ENCODE measurements at regions not wholly inside any gene's neighbourhood (a gene's known extent, or its start where the extent isn't known, plus 50 kb on each side); places are given as distances from the start of the nearest gene placed in this dataset.

GRCh38 chr1:221166559-221167318, 287.5 kb downstream of the HLX start:
- no peak overlapping the region for H3K9ac ChIP-seq (ENCODE audit: low read depth in 1 of 2, low read length in 2 of 2)
- H3K36me3 ChIP-seq (ENCODE audit: control insufficient read depth in 2 of 2, insufficient read depth in 2 of 2, low read length in 2 of 2): no peaks in the 10 kb centered on the region
- H3K4me3 ChIP-seq (ENCODE audit: low read length in 2 of 2): no peak overlapping the region
- H3K27me3 ChIP-seq (ENCODE audit: control insufficient read depth in 2 of 2, insufficient read depth in 2 of 2, low read length in 2 of 2): no peaks in the 10 kb centered on the region
- no peaks in the 10 kb centered on the region for H3K9me3 ChIP-seq (ENCODE audit: control insufficient read depth in 2 of 2, low read length in 2 of 2)
- no peak overlapping the region for H3K27ac ChIP-seq (ENCODE audit: low read depth in 2 of 2, low read length in 2 of 2)
- peaks cover 0 to 4% of the 10 kb centered on the region in 2 donors for H3K4me1 ChIP-seq (ENCODE audit: control insufficient read depth in 2 of 2, insufficient read depth in 2 of 2, low read length in 2 of 2)

DNA sequence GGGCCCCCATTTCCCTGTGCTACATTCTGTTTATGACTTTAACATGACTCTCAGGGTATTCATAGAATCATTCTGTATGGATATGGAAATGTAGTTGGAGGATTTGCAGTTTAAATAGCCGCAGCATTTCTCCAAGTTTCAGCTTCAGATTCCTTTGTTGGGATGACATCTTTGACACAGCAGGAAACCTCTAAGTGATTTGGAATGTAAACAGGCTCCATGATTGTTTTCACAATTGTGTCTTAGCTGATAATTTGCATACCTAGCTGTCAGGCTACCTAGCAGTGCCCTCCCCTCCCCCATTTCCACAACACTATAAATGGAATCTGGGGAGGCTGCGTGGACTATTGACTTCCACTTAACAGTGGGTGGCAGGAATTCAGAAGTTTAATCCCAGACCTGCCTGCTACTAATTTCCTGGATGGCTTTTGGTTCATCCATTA, 290.2 kb downstream of the HLX start:
- Histone ChIP-seq H3K27ac (ENCODE audit: low read depth in 2 of 2, low read length in 2 of 2) (no peak overlapping the region), H3K9ac (ENCODE audit: low read depth in 1 of 2, low read length in 2 of 2) (no peak overlapping the region)

GRCh38 chr1:221170171-221170570, 290.9 kb downstream of the HLX start:
- H3K9ac ChIP-seq (ENCODE audit: low read depth in 1 of 2, low read length in 2 of 2): no peak overlapping the region
- H3K4me1 ChIP-seq (ENCODE audit: control insufficient read depth in 2 of 2, insufficient read depth in 2 of 2, low read length in 2 of 2): no peaks in the 10 kb centered on the region
- H3K27me3 ChIP-seq (ENCODE audit: control insufficient read depth in 2 of 2, insufficient read depth in 2 of 2, low read length in 2 of 2): no peaks in the 10 kb centered on the region
- no peaks in the 10 kb centered on the region for H3K9me3 ChIP-seq (ENCODE audit: control insufficient read depth in 2 of 2, low read length in 2 of 2)
- H3K4me3 ChIP-seq (ENCODE audit: low read length in 2 of 2): no peak overlapping the region
- H3K27ac ChIP-seq (ENCODE audit: low read depth in 2 of 2, low read length in 2 of 2): no peak overlapping the region
- no peaks in the 10 kb centered on the region for H3K36me3 ChIP-seq (ENCODE audit: control insufficient read depth in 2 of 2, insufficient read depth in 2 of 2, low read length in 2 of 2)

More for the DNA sequence above, 290.2 kb downstream of the HLX start:
- Histone ChIP-seq H3K36me3 (ENCODE audit: control insufficient read depth in 2 of 2, insufficient read depth in 2 of 2, low read length in 2 of 2) (no peaks in the 10 kb centered on the region), H3K27me3 (ENCODE audit: control insufficient read depth in 2 of 2, insufficient read depth in 2 of 2, low read length in 2 of 2) (no peaks in the 10 kb centered on the region), H3K4me3 (ENCODE audit: low read length in 2 of 2) (no peak overlapping the region), H3K4me1 (ENCODE audit: control insufficient read depth in 2 of 2, insufficient read depth in 2 of 2, low read length in 2 of 2) (no peaks in the 10 kb centered on the region), H3K9me3 (ENCODE audit: control insufficient read depth in 2 of 2, low read length in 2 of 2) (no peaks in the 10 kb centered on the region)

DNA sequence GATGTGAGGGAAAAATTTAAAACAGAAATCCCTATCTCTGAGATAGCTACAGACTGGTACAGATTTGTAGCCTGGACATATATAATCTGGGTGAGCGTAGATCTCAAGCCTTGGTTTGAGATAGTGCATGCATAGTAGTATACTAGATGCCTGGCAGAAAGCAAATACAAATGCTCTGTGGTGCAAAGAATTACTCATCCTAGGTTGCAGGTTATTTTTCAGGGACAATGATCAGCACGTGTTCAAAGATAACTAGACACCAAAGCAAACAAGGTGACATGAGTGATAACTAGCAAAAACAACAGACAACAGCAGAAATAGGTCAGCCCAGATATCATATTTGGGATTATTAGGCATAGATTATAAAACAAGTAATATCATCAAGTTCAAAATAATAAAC, 292.5 kb downstream of the HLX start:
- no peaks in the 10 kb centered on the region for H3K4me1 ChIP-seq (ENCODE audit: control insufficient read depth in 2 of 2, insufficient read depth in 2 of 2, low read length in 2 of 2)
- H3K27me3 ChIP-seq (ENCODE audit: control insufficient read depth in 2 of 2, insufficient read depth in 2 of 2, low read length in 2 of 2): no peaks in the 10 kb centered on the region
- H3K9ac ChIP-seq (ENCODE audit: low read depth in 1 of 2, low read length in 2 of 2): no peak overlapping the region
- no peak overlapping the region for H3K4me3 ChIP-seq (ENCODE audit: low read length in 2 of 2)
- no peaks in the 10 kb centered on the region for H3K9me3 ChIP-seq (ENCODE audit: control insufficient read depth in 2 of 2, low read length in 2 of 2)
- no peak overlapping the region for H3K27ac ChIP-seq (ENCODE audit: low read depth in 2 of 2, low read length in 2 of 2)
- H3K36me3 ChIP-seq (ENCODE audit: control insufficient read depth in 2 of 2, insufficient read depth in 2 of 2, low read length in 2 of 2): no peaks in the 10 kb centered on the region

- Histone ChIP-seq H3K9me3 (ENCODE audit: control insufficient read depth in 2 of 2, low read length in 2 of 2) (no peaks in the 10 kb centered on the region), H3K27ac (ENCODE audit: low read depth in 2 of 2, low read length in 2 of 2) (no peak overlapping the region)
Observed at GRCh38 chr1:221172841-221173240, 293.6 kb downstream of the HLX start.

DNA sequence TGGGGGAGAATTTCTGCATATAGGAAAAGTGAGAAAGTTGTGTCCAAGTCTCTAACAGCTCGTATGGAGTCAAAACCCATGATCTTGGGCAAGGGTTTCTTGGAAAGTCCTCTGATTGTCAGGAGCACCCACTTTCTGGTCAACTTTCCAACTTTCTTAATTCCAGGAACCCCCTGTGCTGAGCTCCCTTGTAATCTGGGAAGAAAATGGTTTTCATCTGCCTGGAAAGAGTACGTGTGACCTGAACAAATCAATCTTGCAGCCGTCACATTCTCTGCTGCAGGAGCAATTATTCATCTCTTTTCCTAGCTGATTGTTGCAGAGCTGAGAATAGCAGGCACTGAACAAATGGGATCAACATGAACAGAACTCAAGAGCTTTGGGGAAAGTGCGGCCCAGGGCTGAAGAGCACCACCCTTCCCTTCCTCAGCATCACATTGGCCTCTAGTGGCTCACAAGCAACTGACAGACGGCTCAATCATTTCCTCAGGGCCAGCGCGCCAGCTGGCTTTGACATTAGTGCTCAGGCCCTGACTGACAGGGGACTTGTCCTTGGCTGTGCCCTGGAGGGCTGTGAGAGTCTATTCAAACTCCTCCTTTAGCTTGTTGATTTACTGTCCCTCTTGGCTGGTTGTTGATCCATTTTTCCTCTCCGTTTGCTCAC, 295.2 kb downstream of the HLX start:
- Histone ChIP-seq H3K4me1 (ENCODE audit: control insufficient read depth in 2 of 2, insufficient read depth in 2 of 2, low read length in 2 of 2) (no peaks in the 10 kb centered on the region), H3K4me3 (ENCODE audit: low read length in 2 of 2) (no peak overlapping the region), H3K9ac (ENCODE audit: low read depth in 1 of 2, low read length in 2 of 2) (no peak overlapping the region), H3K27me3 (ENCODE audit: control insufficient read depth in 2 of 2, insufficient read depth in 2 of 2, low read length in 2 of 2) (no peaks in the 10 kb centered on the region), H3K36me3 (ENCODE audit: control insufficient read depth in 2 of 2, insufficient read depth in 2 of 2, low read length in 2 of 2) (no peaks in the 10 kb centered on the region), H3K27ac (ENCODE audit: low read depth in 2 of 2, low read length in 2 of 2) (no peak overlapping the region), H3K9me3 (ENCODE audit: control insufficient read depth in 2 of 2, low read length in 2 of 2) (no peaks in the 10 kb centered on the region)

More at GRCh38 chr1:221172841-221173240, 293.6 kb downstream of the HLX start:
- Histone ChIP-seq H3K9ac (ENCODE audit: low read depth in 1 of 2, low read length in 2 of 2) (no peak overlapping the region), H3K27me3 (ENCODE audit: control insufficient read depth in 2 of 2, insufficient read depth in 2 of 2, low read length in 2 of 2) (no peaks in the 10 kb centered on the region), H3K36me3 (ENCODE audit: control insufficient read depth in 2 of 2, insufficient read depth in 2 of 2, low read length in 2 of 2) (no peaks in the 10 kb centered on the region), H3K4me3 (ENCODE audit: low read length in 2 of 2) (no peak overlapping the region), H3K4me1 (ENCODE audit: control insufficient read depth in 2 of 2, insufficient read depth in 2 of 2, low read length in 2 of 2) (no peaks in the 10 kb centered on the region)

GRCh38 chr1:221175249-221175648, 296.0 kb downstream of the HLX start:
- Histone ChIP-seq H3K4me1 (ENCODE audit: control insufficient read depth in 2 of 2, insufficient read depth in 2 of 2, low read length in 2 of 2) (no peaks in the 10 kb centered on the region), H3K36me3 (ENCODE audit: control insufficient read depth in 2 of 2, insufficient read depth in 2 of 2, low read length in 2 of 2) (no peaks in the 10 kb centered on the region), H3K27ac (ENCODE audit: low read depth in 2 of 2, low read length in 2 of 2) (no peak overlapping the region), H3K9me3 (ENCODE audit: control insufficient read depth in 2 of 2, low read length in 2 of 2) (no peaks in the 10 kb centered on the region), H3K9ac (ENCODE audit: low read depth in 1 of 2, low read length in 2 of 2) (no peak overlapping the region), H3K27me3 (ENCODE audit: control insufficient read depth in 2 of 2, insufficient read depth in 2 of 2, low read length in 2 of 2) (no peaks in the 10 kb centered on the region), H3K4me3 (ENCODE audit: low read length in 2 of 2) (no peak overlapping the region)

DNA sequence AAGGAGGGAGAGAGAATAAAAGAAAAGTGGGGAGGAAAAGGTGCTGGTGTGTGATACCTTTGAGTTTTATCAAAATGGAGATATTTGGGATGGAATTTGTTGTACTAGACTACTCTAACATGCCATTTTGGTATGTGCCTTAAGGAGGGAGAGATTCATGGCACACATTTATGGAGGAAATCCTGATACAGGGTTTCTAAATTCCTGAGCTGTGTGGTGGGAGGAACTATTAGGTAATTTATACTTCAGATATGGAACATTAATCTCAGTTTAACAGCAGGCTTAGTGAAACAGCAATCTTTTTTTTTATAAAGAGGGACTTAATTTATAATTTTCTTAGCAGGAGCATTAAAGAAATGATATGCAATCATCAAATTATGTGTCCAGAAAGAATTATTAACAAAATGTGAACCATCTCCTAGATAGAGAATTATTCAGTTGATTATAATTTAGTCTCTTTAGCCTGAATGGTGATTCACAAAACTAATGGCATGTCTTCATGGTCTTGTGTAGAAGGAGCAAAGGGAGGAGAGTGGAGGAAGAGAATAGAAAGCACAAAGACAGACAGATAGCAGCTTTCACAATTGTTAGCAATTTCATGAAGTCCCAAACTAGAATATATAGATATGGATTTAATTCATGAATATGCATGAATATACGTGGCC, 301.6 kb downstream of the HLX start:
- H3K4me1 ChIP-seq (ENCODE audit: control insufficient read depth in 2 of 2, insufficient read depth in 2 of 2, low read length in 2 of 2): no peaks in the 10 kb centered on the region
- H3K27me3 ChIP-seq (ENCODE audit: control insufficient read depth in 2 of 2, insufficient read depth in 2 of 2, low read length in 2 of 2): no peaks in the 10 kb centered on the region
- H3K36me3 ChIP-seq (ENCODE audit: control insufficient read depth in 2 of 2, insufficient read depth in 2 of 2, low read length in 2 of 2): no peaks in the 10 kb centered on the region
- H3K9me3 ChIP-seq (ENCODE audit: control insufficient read depth in 2 of 2, low read length in 2 of 2): no peaks in the 10 kb centered on the region
- H3K27ac ChIP-seq (ENCODE audit: low read depth in 2 of 2, low read length in 2 of 2): no peak overlapping the region
- no peak overlapping the region for H3K9ac ChIP-seq (ENCODE audit: low read depth in 1 of 2, low read length in 2 of 2)
- H3K4me3 ChIP-seq (ENCODE audit: low read length in 2 of 2): no peak overlapping the region

- Histone ChIP-seq H3K27me3 (ENCODE audit: control insufficient read depth in 2 of 2, insufficient read depth in 2 of 2, low read length in 2 of 2) (no peaks in the 10 kb centered on the region), H3K9me3 (ENCODE audit: control insufficient read depth in 2 of 2, low read length in 2 of 2) (no peaks in the 10 kb centered on the region), H3K27ac (ENCODE audit: low read depth in 2 of 2, low read length in 2 of 2) (no peak overlapping the region), H3K4me3 (ENCODE audit: low read length in 2 of 2) (no peak overlapping the region), H3K4me1 (ENCODE audit: control insufficient read depth in 2 of 2, insufficient read depth in 2 of 2, low read length in 2 of 2) (no peaks in the 10 kb centered on the region), H3K9ac (ENCODE audit: low read depth in 1 of 2, low read length in 2 of 2) (no peak overlapping the region), H3K36me3 (ENCODE audit: control insufficient read depth in 2 of 2, insufficient read depth in 2 of 2, low read length in 2 of 2) (no peaks in the 10 kb centered on the region)
Observed at GRCh38 chr1:221182791-221183533, 303.7 kb downstream of the HLX start.
